ENCODE measurements at regions not wholly inside any gene's neighbourhood (a gene's known extent, or its start where the extent isn't known, plus 50 kb on each side); places are given as distances from the start of the nearest gene placed in this dataset.
"Not testable (repeated sequence)": the region's sequence is repeated elsewhere in the genome, so short reads cannot be mapped to it uniquely, and the experiment has no call there.

- TF ChIP-seq YY1 (IDR thresholded peaks at IDR 0.05; ENCODE audit: insufficient read depth, insufficient read length); ZNF274 (IDR thresholded peaks at IDR 0.05; ENCODE audit: low read depth, low read length): not testable (repeated sequence)
These were observed 5432.6 kb upstream of the TPTE start for GRCh38 chr21:5088820-5089219.

All from NT2/D1 (cell line).